K562 (cell line): ENCODE measurements at regions not wholly inside any gene's neighbourhood (a gene's known extent, or its start where the extent isn't known, plus 50 kb on each side); places are given as distances from the start of the nearest gene placed in this dataset.

ENCODE experiments used
- ATAC-seq: fragments of 200-7000 bp; cut with Tn5 transposase; 3 replicates; pipeline ENCODE4 v1.9.1; 2020; ENCODE audit warnings: moderate library complexity
- BruUV-seq: library from RNA; stranded (reverse); fragments of 400-500 nt; replicated peaks from 2 replicates; lab custom pipeline; 2021; lab: Mats Ljungman, UMichigan
- CTCF ChIA-PET: fragments of 300-600 bp; formaldehyde crosslinking; extraction: SDS; loops from one replicate; lab custom pipeline; 2021; ENCODE audit warnings: low intra/inter-chr PET ratio; lab: Yijun Ruan, JAX
- POLR2A ChIA-PET: fragments of 300-600, 350-650 bp; sonication (Branson Sonifier 250); formaldehyde crosslinking; extraction: SDS; loops from one replicate; lab custom pipeline; 2021; ENCODE audit warnings: antibody characterized with exemption, inconsistent platforms; lab: Yijun Ruan, JAX
- DNase-seq, 4 experiments: peaks; one replicate each; pipeline versions ENCODE4 v3.0.0 to v3.0.0-alpha.2; 2011 to 2018; ENCODE audit warnings: low spot score in 3 of 4, mixed read lengths in 3 of 4; ENCODE audit errors: extremely low read depth in 1 of 4
- FAIRE-seq: peaks from 2 replicates; lab custom pipeline; 2011; peaks lifted over from hg19 to GRCh38; lab: Jason Lieb, UNC
- H2AFZ ChIP-seq: 2 replicates; pipeline ENCODE4 v1.6.0; 2011; ENCODE audit warnings: low read depth, low read length, control low read depth, inconsistent platforms
- H3K27ac ChIP-seq: fragments of 200-600 bp; 3 replicates; pipeline ENCODE4 v1.8.0; 2011; ENCODE audit warnings: low read depth, mild to moderate bottlenecking, control low read depth, inconsistent platforms, low read length, moderate library complexity, mixed read lengths; ENCODE audit errors: extremely low read depth
- H3K27me3 ChIP-seq, 2 experiments: fragments of 300-600 bp in 1 of 2; 2 replicates in 1 of 2; 3 replicates in 1 of 2; pipeline versions ENCODE4 v1.6.0 to v1.8.0; 2011; ENCODE audit warnings: inconsistent platforms in 2 of 2, low read length in 2 of 2, mild to moderate bottlenecking in 1 of 2, mixed read lengths in 1 of 2, moderate library complexity in 1 of 2; ENCODE audit not compliant: control insufficient read depth in 2 of 2, insufficient read depth in 2 of 2
- H3K36me3 ChIP-seq: fragments of 300-600 bp; 3 replicates; pipeline ENCODE4 v1.8.0; 2011; ENCODE audit warnings: mild to moderate bottlenecking, low read length, inconsistent platforms; ENCODE audit not compliant: control insufficient read depth, insufficient read depth
- H3K4me1 ChIP-seq, 2 experiments: fragments of 200-600 bp in 1 of 2; replicated peaks in 1 of 2; 2 replicates in 1 of 2; 3 replicates in 1 of 2; pipeline versions ENCODE4 v1.5.1 to v1.8.0; 2011; ENCODE audit warnings: inconsistent platforms in 2 of 2, low read length in 2 of 2, mild to moderate bottlenecking in 1 of 2, mixed read lengths in 1 of 2, moderate library complexity in 1 of 2; ENCODE audit not compliant: control insufficient read depth in 2 of 2, insufficient read depth in 2 of 2
- H3K4me2 ChIP-seq: 2 replicates; pipeline ENCODE4 v1.6.1; 2011; ENCODE audit warnings: low read length, control low read depth, inconsistent platforms, mixed read lengths; ENCODE audit not compliant: insufficient read depth
- H3K4me3 ChIP-seq: fragments of 200-600 bp; sonication (generic), shearing (Covaris generic); 2 replicates; pipeline ENCODE4 v1.5.1; 2016; ENCODE audit warnings: control low read depth, inconsistent platforms
- H3K79me2 ChIP-seq: fragments of 200-600 bp; 3 replicates; pipeline ENCODE4 v1.8.0; 2011; ENCODE audit warnings: low read length, inconsistent platforms; ENCODE audit not compliant: control insufficient read depth, insufficient read depth
- H3K9ac ChIP-seq, 2 experiments: 2 replicates each; pipeline versions ENCODE4 v1.6.0 to v1.6.1; 2011; ENCODE audit warnings: low read depth in 2 of 2, low read length in 2 of 2, control low read depth in 1 of 2, inconsistent platforms in 1 of 2, mild to moderate bottlenecking in 1 of 2, mixed read lengths in 1 of 2; ENCODE audit not compliant: insufficient read depth in 1 of 2
- H3K9me1 ChIP-seq: one replicate; pipeline ENCODE4 v1.6.0; 2011; ENCODE audit warnings: inconsistent platforms, mild to moderate bottlenecking, low read length, moderate library complexity; ENCODE audit not compliant: control insufficient read depth, insufficient read depth
- H3K9me3 ChIP-seq: replicated peaks from 2 replicates; pipeline ENCODE4 v1.5.1; 2011; ENCODE audit warnings: low read depth, low read length, inconsistent platforms; ENCODE audit not compliant: control insufficient read depth, insufficient read depth
- H4K20me1 ChIP-seq: replicated peaks from 2 replicates; pipeline ENCODE4 v1.6.1; 2011; ENCODE audit warnings: low read length, inconsistent platforms, mixed read lengths; ENCODE audit not compliant: control insufficient read depth, insufficient read depth
- C11orf30 ChIP-seq: fragments of 450-650 bp; IDR thresholded peaks from 2 replicates; pipeline ENCODE4 v1.6.1; 2016; ENCODE audit warnings: low read depth, mild to moderate bottlenecking
- ETS2 ChIP-seq: IDR thresholded peaks from 2 replicates; pipeline ENCODE4 v1.6.1; 2016; ENCODE audit warnings: borderline replicate concordance, missing genetic modification characterization, mild to moderate bottlenecking, moderate library complexity, missing compliant biosample characterization; ENCODE audit not compliant: poor library complexity, severe bottlenecking
- HDAC6 ChIP-seq: IDR thresholded peaks from 2 replicates; pipeline ENCODE4 v1.6.1; 2012; ENCODE audit warnings: low read depth, mild to moderate bottlenecking, control low read depth, inconsistent platforms, low read length, moderate library complexity
- MAFF ChIP-seq: IDR thresholded peaks from 2 replicates; pipeline ENCODE4 v1.6.1; 2012; ENCODE audit warnings: low read length, improper control_type of control experiment
- MAFG ChIP-seq: fragments of 450-650 bp; conservative IDR thresholded peaks from 2 replicates; pipeline ENCODE4 v1.6.1; 2016; ENCODE audit warnings: missing genetic modification characterization, missing compliant biosample characterization
- MAFK ChIP-seq: IDR thresholded peaks from 2 replicates; pipeline ENCODE4 v1.6.1; 2011; ENCODE audit warnings: low read length, improper control_type of control experiment
- MCM3 ChIP-seq: fragments of 450-650 bp; IDR thresholded peaks from 2 replicates; pipeline ENCODE4 v1.6.1; 2016
- MEF2A ChIP-seq: IDR thresholded peaks from 2 replicates; pipeline ENCODE4 v1.6.1; 2011; ENCODE audit warnings: low read depth, mild to moderate bottlenecking, low read length, moderate library complexity; ENCODE audit not compliant: control insufficient read depth
- PHB ChIP-seq: fragments of 250-450 bp; sonication (Bioruptor Pico); IDR thresholded peaks from 2 replicates; pipeline ENCODE4 v1.5.0; 2021
- TAF1 ChIP-seq: IDR thresholded peaks from 2 replicates; pipeline ENCODE4 v1.6.1; 2011; ENCODE audit warnings: mild to moderate bottlenecking, low read length, moderate library complexity; ENCODE audit not compliant: insufficient read depth, control insufficient read depth, severe bottlenecking; ENCODE audit errors: extremely low read depth
- TGIF2 ChIP-seq: sonication (generic); formaldehyde crosslinking; IDR thresholded peaks from 2 replicates; pipeline ENCODE4 v1.8.1; 2022; ENCODE audit warnings: mild to moderate bottlenecking, missing genetic modification reagents, moderate library complexity
- TSC22D4 ChIP-seq: fragments of 450-650 bp; IDR thresholded peaks from 2 replicates; pipeline ENCODE4 v1.6.1; 2016; ENCODE audit warnings: missing genetic modification characterization, missing biosample characterization, control low read depth
- ZNF12 ChIP-seq: sonication (generic); formaldehyde crosslinking; IDR thresholded peaks from 2 replicates; pipeline ENCODE4 v1.4.0; 2020; ENCODE audit warnings: mild to moderate bottlenecking, missing genetic modification reagents
- ZNF316 ChIP-seq: fragments of 450-650 bp; IDR thresholded peaks from 2 replicates; pipeline ENCODE4 v1.6.1; 2016
- ZNF778 ChIP-seq: fragments of 450-650 bp; formaldehyde crosslinking; IDR thresholded peaks from 2 replicates; pipeline ENCODE4 v1.4.0; 2020; ENCODE audit warnings: mild to moderate bottlenecking, moderate library complexity
- WGBS: fragments of 100-300 bp; shearing (Covaris generic); methylation state at CpG from one replicate; pipeline ENCODE4 v1.1.6; 2016; ENCODE audit warnings: low coverage, mixed read lengths; ENCODE audit not compliant: insufficient coverage; ENCODE audit errors: missing lambda C conversion rate; 5-methylcytosine and 5-hydroxymethylcytosine counted together
- in situ Hi-C: fragments of 300-500 bp; cut with MboI; formaldehyde crosslinking; loops from 4 replicates; pipeline ENCODE4 v1.15.0; 2018; ENCODE audit warnings: inconsistent platforms, mixed read lengths
- intact Hi-C: fragments of 100-400 bp; cut with micrococcal nuclease; formaldehyde crosslinking; loops from 2 replicates; pipeline ENCODE4 v1.14.2; 2022
- TF ChIP-seq, protein P1 (sequence below): fragments of 150-350 bp; conservative IDR thresholded peaks from 2 replicates; pipeline ENCODE4 v1.6.1; 2014; ENCODE audit warnings: low read length

- Histone ChIP-seq H3K4me2 (no peak overlapping the region), H4K20me1 (no peaks in the 10 kb centered on the region), H3K79me2 (no peaks in the 10 kb centered on the region), H3K27me3 (no peaks in the 10 kb centered on the region), H2AFZ (no peak overlapping the region)
- CTCF ChIA-PET = no interaction called here
- DNase-seq = no peak
- ATAC-seq = no peak
- 0% methylated on average over 3 of the region's 3 CpGs for WGBS
- no TSS peak for BruUV-seq
- peak; percentile 53 for TF ChIP-seq C11orf30
- no peak for TF ChIP-seq TGIF2 (CRISPR knock-in tag)
- TF ChIP-seq ZNF316 = peak; percentile 60
- no peak for TF ChIP-seq PHB (CRISPR knock-in tag)
- peak; percentile 55; the same call in 1 of the 2 replicates for TF ChIP-seq MAFG (tag)
- peak; percentile 67 for TF ChIP-seq MAFF
- no peak for TF ChIP-seq ZNF12 (CRISPR knock-in tag)
- TF ChIP-seq MAFK = peak; percentile 72
- TF ChIP-seq, all 486 proteins: peak for 5
- Histone ChIP-seq H3K36me3 (no peaks in the 10 kb centered on the region), H3K27ac (no peak overlapping the region), H3K4me1 (no peaks in the 10 kb centered on the region), H3K9me1 (no peaks in the 10 kb centered on the region), H3K9ac (no peak overlapping the region), H3K9me3 (no peaks in the 10 kb centered on the region), H3K4me3 (no peak overlapping the region)
- in situ Hi-C loops (no loop called here), intact Hi-C loops (no loop called here)
- no peak for FAIRE-seq
- POLR2A ChIA-PET = no interaction called here
These were observed 161.5 kb upstream of the RBFOX1 start for GRCh38 chr16:7171151-7171550.

DNA sequence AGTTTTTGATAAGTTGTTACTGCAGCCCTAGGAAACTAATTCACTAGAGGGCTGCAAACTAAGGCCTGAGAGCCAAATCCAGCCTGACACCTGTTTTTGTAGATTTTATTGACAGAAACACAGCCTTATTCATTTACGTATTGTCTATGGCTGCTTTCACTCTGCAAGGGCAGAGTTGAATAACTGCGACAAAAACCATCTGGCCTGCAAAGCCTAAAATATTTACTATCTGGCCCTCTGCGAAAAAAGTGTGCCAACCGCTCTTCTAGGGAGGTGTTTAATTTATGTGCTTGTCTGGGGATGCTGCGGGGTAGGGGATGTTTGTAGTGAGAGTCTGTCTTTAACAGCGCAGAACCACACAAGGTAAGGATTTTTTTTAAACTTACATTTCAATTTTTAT, 165.0 kb upstream of the RBFOX1 start:
- no TSS peak for BruUV-seq
- intact Hi-C loops (no loop called here), in situ Hi-C loops (no loop called here)
- no peaks in the 10 kb centered on the region for H4K20me1 ChIP-seq
- H3K27ac ChIP-seq = no peak overlapping the region
- H3K36me3 ChIP-seq = no peaks in the 10 kb centered on the region
- 1% methylated on average over 6 of the region's 6 CpGs for WGBS
- ChIA-PET POLR2A (no interaction called here), CTCF (no interaction called here)
- no peaks in the 10 kb centered on the region for H3K9me1 ChIP-seq
- H3K9me3 ChIP-seq = no peaks in the 10 kb centered on the region
- H3K27me3 ChIP-seq = no peaks in the 10 kb centered on the region
- H3K9ac ChIP-seq = no peak overlapping the region
- no peak for DNase-seq
- no peak overlapping the region for H2AFZ ChIP-seq
- no peaks in the 10 kb centered on the region for H3K79me2 ChIP-seq
- ATAC-seq = no peak
- no peak overlapping the region for H3K4me3 ChIP-seq
- no peaks in the 10 kb centered on the region for H3K4me1 ChIP-seq
- no peak overlapping the region for H3K4me2 ChIP-seq
- FAIRE-seq = no peak
- TF ChIP-seq, protein P1, sequence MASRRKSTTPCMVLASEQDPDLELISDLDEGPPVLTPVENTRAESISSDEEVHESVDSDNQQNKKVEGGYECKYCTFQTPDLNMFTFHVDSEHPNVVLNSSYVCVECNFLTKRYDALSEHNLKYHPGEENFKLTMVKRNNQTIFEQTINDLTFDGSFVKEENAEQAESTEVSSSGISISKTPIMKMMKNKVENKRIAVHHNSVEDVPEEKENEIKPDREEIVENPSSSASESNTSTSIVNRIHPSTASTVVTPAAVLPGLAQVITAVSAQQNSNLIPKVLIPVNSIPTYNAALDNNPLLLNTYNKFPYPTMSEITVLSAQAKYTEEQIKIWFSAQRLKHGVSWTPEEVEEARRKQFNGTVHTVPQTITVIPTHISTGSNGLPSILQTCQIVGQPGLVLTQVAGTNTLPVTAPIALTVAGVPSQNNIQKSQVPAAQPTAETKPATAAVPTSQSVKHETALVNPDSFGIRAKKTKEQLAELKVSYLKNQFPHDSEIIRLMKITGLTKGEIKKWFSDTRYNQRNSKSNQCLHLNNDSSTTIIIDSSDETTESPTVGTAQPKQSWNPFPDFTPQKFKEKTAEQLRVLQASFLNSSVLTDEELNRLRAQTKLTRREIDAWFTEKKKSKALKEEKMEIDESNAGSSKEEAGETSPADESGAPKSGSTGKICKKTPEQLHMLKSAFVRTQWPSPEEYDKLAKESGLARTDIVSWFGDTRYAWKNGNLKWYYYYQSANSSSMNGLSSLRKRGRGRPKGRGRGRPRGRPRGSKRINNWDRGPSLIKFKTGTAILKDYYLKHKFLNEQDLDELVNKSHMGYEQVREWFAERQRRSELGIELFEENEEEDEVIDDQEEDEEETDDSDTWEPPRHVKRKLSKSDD = no peak
- TF ChIP-seq TSC22D4 = no peak
- TF ChIP-seq ZNF778 (CRISPR knock-in tag) = no peak
- TF ChIP-seq MEF2A = no peak
- no peak for TF ChIP-seq ETS2 (tag)
- no peak for TF ChIP-seq TAF1
- no peak for TF ChIP-seq MCM3
- TF ChIP-seq HDAC6 = no peak
